Endothelial cell (in vitro differentiated cells): ENCODE measurements at regions not wholly inside any gene's neighbourhood (a gene's known extent, or its start where the extent isn't known, plus 50 kb on each side); places are given as distances from the start of the nearest gene placed in this dataset.

ENCODE experiments used
- DNase-seq: peaks from one replicate; pipeline ENCODE4 v3.0.0; 2021; ENCODE audit warnings: low spot score
- H3K27ac Mint-ChIP-seq: one replicate; pipeline ENCODE4 v1.8.0; 2021; ENCODE audit warnings: mixed read lengths, inconsistent platforms; ENCODE audit not compliant: unreplicated experiment
- H3K27me3 Mint-ChIP-seq: one replicate; pipeline ENCODE4 v1.8.0; 2021; ENCODE audit warnings: mild to moderate bottlenecking, moderate library complexity, mixed read lengths, inconsistent platforms; ENCODE audit not compliant: unreplicated experiment
- H3K36me3 Mint-ChIP-seq: one replicate; pipeline ENCODE4 v1.8.0; 2021; ENCODE audit warnings: mild to moderate bottlenecking, low read depth, mixed read lengths, inconsistent platforms; ENCODE audit not compliant: unreplicated experiment
- H3K4me1 Mint-ChIP-seq: one replicate; pipeline ENCODE4 v1.8.0; 2021; ENCODE audit warnings: mild to moderate bottlenecking, mixed read lengths, inconsistent platforms; ENCODE audit not compliant: unreplicated experiment
- H3K4me3 Mint-ChIP-seq: one replicate; pipeline ENCODE4 v1.8.0; 2021; ENCODE audit warnings: mild to moderate bottlenecking, mixed read lengths, inconsistent platforms; ENCODE audit not compliant: unreplicated experiment
- H3K9me3 Mint-ChIP-seq: one replicate; pipeline ENCODE4 v1.8.0; 2021; ENCODE audit warnings: mixed read lengths, inconsistent platforms; ENCODE audit not compliant: unreplicated experiment
- CTCF ChIP-seq: fragments of 200-600 bp; sonication (generic); IDR thresholded peaks from one replicate; pipeline ENCODE4 v1.5.0; 2021; ENCODE audit warnings: antibody characterized with exemption; ENCODE audit not compliant: unreplicated experiment

- TF ChIP-seq CTCF = no peak
- H3K9me3 Mint-ChIP-seq = no peaks in the 10 kb centered on the region
- H3K27me3 Mint-ChIP-seq = no peaks in the 10 kb centered on the region
- H3K4me3 Mint-ChIP-seq = no peak overlapping the region
- H3K27ac Mint-ChIP-seq = no peak overlapping the region
- DNase-seq = no peak
- H3K36me3 Mint-ChIP-seq = no peaks in the 10 kb centered on the region
- no peaks in the 10 kb centered on the region for H3K4me1 Mint-ChIP-seq
These were observed 196.9 kb downstream of the C3orf38 start for GRCh38 chr3:88346643-88347042.

DNA sequence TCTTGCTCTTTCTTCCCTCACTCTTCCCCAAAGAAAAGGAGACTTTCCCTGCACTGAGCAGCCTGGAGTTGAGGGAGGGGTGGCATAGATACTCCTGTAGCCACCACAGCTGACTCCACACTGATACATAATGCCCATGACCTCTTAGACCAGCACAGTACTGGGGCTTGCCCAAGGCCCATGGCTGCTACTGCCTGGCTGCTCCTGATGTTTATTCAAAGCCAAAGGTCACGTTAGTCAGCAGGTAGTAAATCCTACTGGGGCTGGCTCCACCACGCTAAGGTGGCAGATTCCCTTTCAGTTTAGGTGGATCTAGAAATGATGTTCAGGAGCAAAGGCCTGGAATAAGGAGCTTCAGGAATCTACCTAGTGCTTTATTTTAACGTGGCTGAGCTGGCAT is 212.7 kb downstream of the C3orf38 start:
- Mint-ChIP-seq H3K9me3 (no peaks in the 10 kb centered on the region), H3K4me1 (no peaks in the 10 kb centered on the region), H3K36me3 (no peaks in the 10 kb centered on the region), H3K27ac (no peak overlapping the region), H3K27me3 (no peaks in the 10 kb centered on the region), H3K4me3 (no peak overlapping the region)
- DNase-seq = no peak
- TF ChIP-seq CTCF = no peak

- H3K27ac Mint-ChIP-seq = no peak overlapping the region
- no peak for TF ChIP-seq CTCF
- no peaks in the 10 kb centered on the region for H3K36me3 Mint-ChIP-seq
- no peak overlapping the region for H3K4me3 Mint-ChIP-seq
- no peaks in the 10 kb centered on the region for H3K27me3 Mint-ChIP-seq
- DNase-seq = no peak
- H3K9me3 Mint-ChIP-seq = no peaks in the 10 kb centered on the region
- H3K4me1 Mint-ChIP-seq = no peaks in the 10 kb centered on the region
These were observed 215.2 kb downstream of the C3orf38 start for GRCh38 chr3:88364926-88365325.

GRCh38 chr3:88369337-88369736 is 219.6 kb downstream of the C3orf38 start:
- H3K36me3 Mint-ChIP-seq = no peaks in the 10 kb centered on the region
- no peak for DNase-seq
- H3K4me3 Mint-ChIP-seq = no peak overlapping the region
- no peaks in the 10 kb centered on the region for H3K27me3 Mint-ChIP-seq
- no peaks in the 10 kb centered on the region for H3K4me1 Mint-ChIP-seq
- H3K9me3 Mint-ChIP-seq = no peaks in the 10 kb centered on the region
- H3K27ac Mint-ChIP-seq = no peak overlapping the region
- TF ChIP-seq CTCF = no peak

DNA sequence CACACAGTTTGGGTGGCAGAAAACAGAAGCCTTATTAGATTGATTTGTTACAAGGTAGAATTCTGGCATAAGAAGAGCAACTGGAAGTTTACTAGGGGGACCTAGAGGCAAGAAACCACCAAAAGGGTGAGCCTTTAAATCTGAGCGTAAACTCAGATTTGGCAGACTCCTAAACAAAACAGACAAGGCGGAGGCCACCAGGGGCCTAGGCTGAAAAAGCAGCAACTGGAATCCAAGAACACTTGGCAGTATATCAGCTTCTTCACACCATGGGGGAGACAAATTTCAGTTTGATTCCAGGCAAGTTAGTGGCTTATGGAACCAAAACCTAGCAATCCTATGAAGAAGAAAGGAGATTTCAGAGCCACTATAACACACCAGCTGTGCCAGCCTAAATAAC is 220.0 kb downstream of the C3orf38 start:
- no peaks in the 10 kb centered on the region for H3K27me3 Mint-ChIP-seq
- no peak overlapping the region for H3K4me3 Mint-ChIP-seq
- H3K9me3 Mint-ChIP-seq = no peaks in the 10 kb centered on the region
- H3K4me1 Mint-ChIP-seq = no peaks in the 10 kb centered on the region
- TF ChIP-seq CTCF = no peak
- H3K36me3 Mint-ChIP-seq = no peaks in the 10 kb centered on the region
- H3K27ac Mint-ChIP-seq = no peak overlapping the region
- DNase-seq = no peak
